ENCODE measurements at regions not wholly inside any gene's neighbourhood (a gene's known extent, or its start where the extent isn't known, plus 50 kb on each side); places are given as distances from the start of the nearest gene placed in this dataset.

- TF ChIP-seq FOXP2 (optimal IDR thresholded peaks at IDR 0.05; ENCODE audit: borderline replicate concordance, extremely low read depth, extremely low read length, insufficient read depth) (no peak), TAF1 (IDR thresholded peaks at IDR 0.05; ENCODE audit: borderline replicate concordance, insufficient read depth, low read length) (no peak), SIN3A (IDR thresholded peaks at IDR 0.05; ENCODE audit: borderline replicate concordance, insufficient read depth, low read length) (no peak), POLR2AphosphoS5 (IDR thresholded peaks at IDR 0.05; ENCODE audit: low read depth, low read length) (no peak)
- TF ChIP-seq, protein P1, sequence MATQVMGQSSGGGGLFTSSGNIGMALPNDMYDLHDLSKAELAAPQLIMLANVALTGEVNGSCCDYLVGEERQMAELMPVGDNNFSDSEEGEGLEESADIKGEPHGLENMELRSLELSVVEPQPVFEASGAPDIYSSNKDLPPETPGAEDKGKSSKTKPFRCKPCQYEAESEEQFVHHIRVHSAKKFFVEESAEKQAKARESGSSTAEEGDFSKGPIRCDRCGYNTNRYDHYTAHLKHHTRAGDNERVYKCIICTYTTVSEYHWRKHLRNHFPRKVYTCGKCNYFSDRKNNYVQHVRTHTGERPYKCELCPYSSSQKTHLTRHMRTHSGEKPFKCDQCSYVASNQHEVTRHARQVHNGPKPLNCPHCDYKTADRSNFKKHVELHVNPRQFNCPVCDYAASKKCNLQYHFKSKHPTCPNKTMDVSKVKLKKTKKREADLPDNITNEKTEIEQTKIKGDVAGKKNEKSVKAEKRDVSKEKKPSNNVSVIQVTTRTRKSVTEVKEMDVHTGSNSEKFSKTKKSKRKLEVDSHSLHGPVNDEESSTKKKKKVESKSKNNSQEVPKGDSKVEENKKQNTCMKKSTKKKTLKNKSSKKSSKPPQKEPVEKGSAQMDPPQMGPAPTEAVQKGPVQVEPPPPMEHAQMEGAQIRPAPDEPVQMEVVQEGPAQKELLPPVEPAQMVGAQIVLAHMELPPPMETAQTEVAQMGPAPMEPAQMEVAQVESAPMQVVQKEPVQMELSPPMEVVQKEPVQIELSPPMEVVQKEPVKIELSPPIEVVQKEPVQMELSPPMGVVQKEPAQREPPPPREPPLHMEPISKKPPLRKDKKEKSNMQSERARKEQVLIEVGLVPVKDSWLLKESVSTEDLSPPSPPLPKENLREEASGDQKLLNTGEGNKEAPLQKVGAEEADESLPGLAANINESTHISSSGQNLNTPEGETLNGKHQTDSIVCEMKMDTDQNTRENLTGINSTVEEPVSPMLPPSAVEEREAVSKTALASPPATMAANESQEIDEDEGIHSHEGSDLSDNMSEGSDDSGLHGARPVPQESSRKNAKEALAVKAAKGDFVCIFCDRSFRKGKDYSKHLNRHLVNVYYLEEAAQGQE (IDR thresholded peaks at IDR 0.05; ENCODE audit: insufficient read depth in 1 of 2, low read depth in 2 of 2, low read length in 2 of 2), result no peak
Observed at GRCh38 chrX:9252182-9252581, 212.7 kb upstream of the TBL1X start.

DNA sequence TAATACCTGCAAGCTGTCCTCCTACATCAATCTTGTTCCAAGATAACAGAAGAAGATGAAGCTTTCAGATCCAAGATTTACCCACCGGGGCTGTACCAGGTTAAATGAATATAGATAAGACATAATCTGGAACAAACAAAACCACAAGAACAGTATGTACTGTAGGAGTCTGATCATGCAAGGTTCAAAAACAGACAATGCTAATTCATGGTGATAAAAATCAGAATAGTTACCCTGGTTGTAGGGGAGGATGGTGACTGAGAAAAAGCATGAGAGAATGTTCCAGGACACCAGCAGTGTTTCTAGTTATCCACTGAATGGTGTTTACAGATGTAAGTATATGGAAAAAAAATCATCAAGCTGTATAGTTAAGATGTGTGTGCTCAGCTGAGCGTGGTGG, 211.6 kb upstream of the TBL1X start:
- TF ChIP-seq, protein P1 (IDR thresholded peaks at IDR 0.05; ENCODE audit: insufficient read depth in 1 of 2, low read depth in 2 of 2, low read length in 2 of 2), result no peak
- TF ChIP-seq SIN3A (IDR thresholded peaks at IDR 0.05; ENCODE audit: borderline replicate concordance, insufficient read depth, low read length), result no peak
- no peak for TF ChIP-seq FOXP2 (optimal IDR thresholded peaks at IDR 0.05; ENCODE audit: borderline replicate concordance, extremely low read depth, extremely low read length, insufficient read depth)
- TF ChIP-seq TAF1 (IDR thresholded peaks at IDR 0.05; ENCODE audit: borderline replicate concordance, insufficient read depth, low read length), result no peak
- TF ChIP-seq POLR2AphosphoS5 (IDR thresholded peaks at IDR 0.05; ENCODE audit: low read depth, low read length), result no peak

GRCh38 chrX:9257718-9258420, 207.0 kb upstream of the TBL1X start:
- TF ChIP-seq, protein P1 (IDR thresholded peaks at IDR 0.05; ENCODE audit: insufficient read depth in 1 of 2, low read depth in 2 of 2, low read length in 2 of 2), result no peak
- no peak for TF ChIP-seq POLR2AphosphoS5 (IDR thresholded peaks at IDR 0.05; ENCODE audit: low read depth, low read length)
- no peak for TF ChIP-seq SIN3A (IDR thresholded peaks at IDR 0.05; ENCODE audit: borderline replicate concordance, insufficient read depth, low read length)
- TF ChIP-seq FOXP2 (optimal IDR thresholded peaks at IDR 0.05; ENCODE audit: borderline replicate concordance, extremely low read depth, extremely low read length, insufficient read depth), result no peak
- no peak for TF ChIP-seq TAF1 (IDR thresholded peaks at IDR 0.05; ENCODE audit: borderline replicate concordance, insufficient read depth, low read length)

DNA sequence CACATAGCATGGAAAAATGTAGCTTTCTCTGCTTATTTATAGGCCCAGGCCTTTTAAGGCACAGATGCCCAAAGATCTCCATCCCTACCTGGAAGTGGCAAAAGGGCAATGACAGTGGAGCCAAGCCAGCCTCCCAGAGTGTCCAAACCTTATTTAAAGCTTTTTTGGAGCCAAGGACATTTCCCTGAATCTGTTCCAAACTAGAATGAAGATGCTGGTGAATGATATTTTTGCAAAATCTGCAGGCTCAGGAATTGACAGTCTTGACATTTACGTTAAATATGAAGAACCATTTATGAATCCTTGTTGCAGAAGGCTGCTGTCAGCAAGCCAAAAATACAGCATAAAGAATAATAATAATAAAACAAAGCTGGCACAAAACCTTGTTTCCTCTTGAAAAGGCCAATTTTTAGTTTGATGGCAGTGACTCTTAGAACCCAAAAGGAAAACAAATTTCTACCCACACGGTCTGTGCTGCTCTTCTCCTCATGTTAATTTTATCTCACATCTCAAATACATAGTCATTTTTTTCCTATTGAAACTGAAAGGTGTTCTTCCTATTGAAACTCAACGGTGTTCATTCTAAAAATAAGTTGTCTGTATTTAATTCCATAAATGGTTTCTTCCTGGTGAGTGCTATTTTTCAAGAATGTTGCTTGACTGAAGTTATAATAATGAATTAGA, 206.3 kb upstream of the TBL1X start:
- TF ChIP-seq FOXP2 (optimal IDR thresholded peaks at IDR 0.05; ENCODE audit: borderline replicate concordance, extremely low read depth, extremely low read length, insufficient read depth) (no peak), SIN3A (IDR thresholded peaks at IDR 0.05; ENCODE audit: borderline replicate concordance, insufficient read depth, low read length) (no peak), POLR2AphosphoS5 (IDR thresholded peaks at IDR 0.05; ENCODE audit: low read depth, low read length) (no peak), TAF1 (IDR thresholded peaks at IDR 0.05; ENCODE audit: borderline replicate concordance, insufficient read depth, low read length) (no peak)
- TF ChIP-seq, protein P1 (IDR thresholded peaks at IDR 0.05; ENCODE audit: insufficient read depth in 1 of 2, low read depth in 2 of 2, low read length in 2 of 2), result no peak
